Esophagus muscularis mucosa (tissue), 4 donors: ENCODE measurements at regions not wholly inside any gene's neighbourhood (a gene's known extent, or its start where the extent isn't known, plus 50 kb on each side); places are given as distances from the start of the nearest gene placed in this dataset.

ENCODE experiments used
- EP300 ChIP-seq: sonication (generic); formaldehyde crosslinking; IDR thresholded peaks from one replicate; pipeline ENCODE4 v1.6.1; 2017; ENCODE audit warnings: antibody characterized with exemption
- POLR2A ChIP-seq: fragments of 450-650 bp; IDR thresholded peaks from one replicate; pipeline ENCODE4 v1.6.1; 2017; ENCODE audit warnings: antibody characterized with exemption, moderate library complexity, mild to moderate bottlenecking, low read depth
- TF ChIP-seq, protein P1 (sequence below), 3 experiments: fragments of 200-600 bp in 2 of 3; fragments of 450-650 bp in 1 of 3; sonication (generic) in 2 of 3; IDR thresholded peaks; one replicate each; pipeline ENCODE4 v1.5.1; 2017 to 2019; ENCODE audit warnings: antibody characterized with exemption in 3 of 3, mild to moderate bottlenecking in 2 of 3, moderate library complexity in 1 of 3

GRCh38 chr2:72026819-72027425, 120.7 kb downstream of the CYP26B1 start:
- TF ChIP-seq, protein P1, sequence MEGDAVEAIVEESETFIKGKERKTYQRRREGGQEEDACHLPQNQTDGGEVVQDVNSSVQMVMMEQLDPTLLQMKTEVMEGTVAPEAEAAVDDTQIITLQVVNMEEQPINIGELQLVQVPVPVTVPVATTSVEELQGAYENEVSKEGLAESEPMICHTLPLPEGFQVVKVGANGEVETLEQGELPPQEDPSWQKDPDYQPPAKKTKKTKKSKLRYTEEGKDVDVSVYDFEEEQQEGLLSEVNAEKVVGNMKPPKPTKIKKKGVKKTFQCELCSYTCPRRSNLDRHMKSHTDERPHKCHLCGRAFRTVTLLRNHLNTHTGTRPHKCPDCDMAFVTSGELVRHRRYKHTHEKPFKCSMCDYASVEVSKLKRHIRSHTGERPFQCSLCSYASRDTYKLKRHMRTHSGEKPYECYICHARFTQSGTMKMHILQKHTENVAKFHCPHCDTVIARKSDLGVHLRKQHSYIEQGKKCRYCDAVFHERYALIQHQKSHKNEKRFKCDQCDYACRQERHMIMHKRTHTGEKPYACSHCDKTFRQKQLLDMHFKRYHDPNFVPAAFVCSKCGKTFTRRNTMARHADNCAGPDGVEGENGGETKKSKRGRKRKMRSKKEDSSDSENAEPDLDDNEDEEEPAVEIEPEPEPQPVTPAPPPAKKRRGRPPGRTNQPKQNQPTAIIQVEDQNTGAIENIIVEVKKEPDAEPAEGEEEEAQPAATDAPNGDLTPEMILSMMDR (IDR thresholded peaks at IDR 0.05), result no peak
- TF ChIP-seq EP300 (no peak), POLR2A (no peak)
